H9 (cell line): ENCODE measurements at regions not wholly inside any gene's neighbourhood (a gene's known extent, or its start where the extent isn't known, plus 50 kb on each side); places are given as distances from the start of the nearest gene placed in this dataset.
A peak's percentile ranks its signal among the peaks of the same experiment; 100 is the strongest.

ENCODE experiments used
- DNase-seq: peaks from one replicate; pipeline ENCODE4 v3.0.0-alpha.2; 2017
- H2AFZ ChIP-seq: one replicate; pipeline ENCODE4 v1.6.1; 2013; ENCODE audit warnings: mild to moderate bottlenecking, low read length, control low read depth, moderate library complexity
- H2AK5ac ChIP-seq: 2 replicates; pipeline ENCODE4 v1.6.1; 2013; ENCODE audit warnings: low read length, control low read depth, mixed read lengths; ENCODE audit not compliant: insufficient read length
- H2BK120ac ChIP-seq: one replicate; pipeline ENCODE4 v1.6.1; 2013; ENCODE audit warnings: low read depth, mild to moderate bottlenecking, low read length, control low read depth, inconsistent platforms; ENCODE audit not compliant: poor library complexity, severe bottlenecking
- H2BK12ac ChIP-seq: 2 replicates; pipeline ENCODE4 v1.6.1; 2013; ENCODE audit warnings: low read length, control low read depth, mixed read lengths, low read depth; ENCODE audit not compliant: insufficient read length
- H2BK15ac ChIP-seq: 2 replicates; pipeline ENCODE4 v1.6.1; 2013; ENCODE audit warnings: low read depth, low read length, control low read depth
- H2BK20ac ChIP-seq: one replicate; pipeline ENCODE4 v1.6.1; 2013; ENCODE audit warnings: low read depth, mild to moderate bottlenecking, low read length, control low read depth, inconsistent platforms; ENCODE audit not compliant: poor library complexity, severe bottlenecking
- H2BK5ac ChIP-seq: 2 replicates; pipeline ENCODE4 v1.6.1; 2013; ENCODE audit warnings: low read length, control low read depth, mixed read lengths; ENCODE audit not compliant: insufficient read length
- H3K14ac ChIP-seq: 2 replicates; pipeline ENCODE4 v1.6.1; 2013; ENCODE audit warnings: low read length, control low read depth; ENCODE audit not compliant: insufficient read depth
- H3K18ac ChIP-seq: 2 replicates; pipeline ENCODE4 v1.6.1; 2013; ENCODE audit warnings: low read depth, mild to moderate bottlenecking, mixed read lengths, low read length, control low read depth; ENCODE audit not compliant: insufficient read length
- H3K23ac ChIP-seq: 2 replicates; pipeline ENCODE4 v1.6.1; 2013; ENCODE audit warnings: low read length, control low read depth, mixed read lengths, low read depth; ENCODE audit not compliant: insufficient read length
- H3K23me2 ChIP-seq: 2 replicates; pipeline ENCODE4 v1.6.1; 2013; ENCODE audit warnings: low read depth, mild to moderate bottlenecking, mixed read lengths, low read length, control low read depth; ENCODE audit not compliant: insufficient read length, poor library complexity, severe bottlenecking
- H3K27ac ChIP-seq: 2 replicates; pipeline ENCODE4 v1.5.1; 2013; ENCODE audit warnings: low read length, control low read depth, mixed read lengths, low read depth; ENCODE audit not compliant: insufficient read length
- H3K27me3 ChIP-seq: 2 replicates; pipeline ENCODE4 v1.6.1; 2013; ENCODE audit warnings: low read length, control low read depth, inconsistent platforms; ENCODE audit not compliant: insufficient read depth
- H3K4ac ChIP-seq: 2 replicates; pipeline ENCODE4 v1.6.1; 2013; ENCODE audit warnings: low read depth, mild to moderate bottlenecking, control low read depth, inconsistent platforms, low read length, moderate library complexity
- H3K4me1 ChIP-seq: 2 replicates; pipeline ENCODE4 v1.6.1; 2013; ENCODE audit warnings: low read length, control low read depth, inconsistent platforms; ENCODE audit not compliant: insufficient read depth
- H3K4me2 ChIP-seq: 2 replicates; pipeline ENCODE4 v1.6.1; 2013; ENCODE audit warnings: low read length, control low read depth, mixed read lengths; ENCODE audit not compliant: insufficient read length, insufficient read depth
- H3K56ac ChIP-seq: 2 replicates; pipeline ENCODE4 v1.6.1; 2013; ENCODE audit warnings: low read depth, mild to moderate bottlenecking, mixed read lengths, low read length, control low read depth; ENCODE audit not compliant: insufficient read length
- H3K79me1 ChIP-seq: 2 replicates; pipeline ENCODE4 v1.6.1; 2013; ENCODE audit warnings: low read depth, mild to moderate bottlenecking, moderate library complexity, low read length, control low read depth, inconsistent platforms; ENCODE audit not compliant: insufficient read depth, poor library complexity, severe bottlenecking
- H3K79me2 ChIP-seq: 2 replicates; pipeline ENCODE4 v1.6.1; 2013; ENCODE audit warnings: low read length, control low read depth, inconsistent platforms; ENCODE audit not compliant: insufficient read depth
- H3K9ac ChIP-seq: 2 replicates; pipeline ENCODE4 v1.6.1; 2013; ENCODE audit warnings: low read length, control low read depth, mixed read lengths; ENCODE audit not compliant: insufficient read length; ENCODE audit errors: extremely low read depth
- H3K9me3 ChIP-seq: one replicate; pipeline ENCODE4 v1.6.1; 2013; ENCODE audit warnings: low read depth, low read length, inconsistent platforms; ENCODE audit not compliant: control insufficient read depth
- H3T11ph ChIP-seq: one replicate; pipeline ENCODE4 v1.6.1; 2013; ENCODE audit warnings: mild to moderate bottlenecking, low read length, control low read depth, inconsistent platforms
- H4K20me1 ChIP-seq: one replicate; pipeline ENCODE4 v1.6.1; 2013; ENCODE audit not compliant: control insufficient read depth, insufficient read length, insufficient read depth
- H4K5ac ChIP-seq: 2 replicates; pipeline ENCODE4 v1.6.1; 2013; ENCODE audit warnings: low read depth, mild to moderate bottlenecking, mixed read lengths, low read length, control low read depth; ENCODE audit not compliant: insufficient read length
- H4K8ac ChIP-seq: replicated peaks from 2 replicates; pipeline ENCODE4 v1.6.1; 2013; ENCODE audit warnings: low read length, control low read depth, mixed read lengths, low read depth; ENCODE audit not compliant: insufficient read length
- H4K91ac ChIP-seq: 2 replicates; pipeline ENCODE4 v1.6.1; 2013; ENCODE audit warnings: low read depth, mild to moderate bottlenecking, moderate library complexity, mixed read lengths, low read length, control low read depth; ENCODE audit not compliant: insufficient read length
- H3K27ac Mint-ChIP-seq, 3 experiments: 2 replicates in 2 of 3; 3 replicates in 1 of 3; pipeline ENCODE4 v1.8.0; 2020 to 2021; ENCODE audit warnings: mixed read lengths in 3 of 3, mild to moderate bottlenecking in 1 of 3, moderate library complexity in 1 of 3
- H3K27me3 Mint-ChIP-seq: 2 replicates; pipeline ENCODE4 v1.8.0; 2021; ENCODE audit warnings: low read depth, mild to moderate bottlenecking, moderate library complexity, mixed read lengths
- H3K36me3 Mint-ChIP-seq, 3 experiments: 2 replicates in 2 of 3; 3 replicates in 1 of 3; pipeline ENCODE4 v1.8.0; 2020 to 2021; ENCODE audit warnings: low read depth in 3 of 3, mixed read lengths in 3 of 3; ENCODE audit not compliant: insufficient read depth in 1 of 3
- H3K4me1 Mint-ChIP-seq, 2 experiments: 2 replicates each; pipeline ENCODE4 v1.8.0; 2020; ENCODE audit warnings: mixed read lengths in 2 of 2
- H3K4me3 Mint-ChIP-seq, 2 experiments: 2 replicates in 1 of 2; 3 replicates in 1 of 2; pipeline ENCODE4 v1.8.0; 2020 to 2021; ENCODE audit warnings: mild to moderate bottlenecking in 2 of 2, mixed read lengths in 2 of 2, moderate library complexity in 1 of 2
- H3K9me3 Mint-ChIP-seq, 2 experiments: 2 replicates in 1 of 2; 3 replicates in 1 of 2; pipeline ENCODE4 v1.8.0; 2020; ENCODE audit warnings: mild to moderate bottlenecking in 2 of 2, mixed read lengths in 2 of 2, moderate library complexity in 1 of 2
- CTCF ChIP-seq: fragments of 200-600 bp; sonication (generic); conservative IDR thresholded peaks from 3 replicates; pipeline ENCODE4 v1.8.0; 2021; ENCODE audit warnings: antibody characterized with exemption, mild to moderate bottlenecking
- WGBS: extraction: QIAGEN DNeasy Blood & Tissue Kit; methylation state at CpG from one replicate; pipeline ENCODE4 v1.1.7; 2013; ENCODE audit warnings: missing lambda C conversion rate, low lambda C conversion rate, mixed read lengths; ENCODE audit not compliant: insufficient read length; ENCODE audit errors: extremely low coverage; 5-methylcytosine and 5-hydroxymethylcytosine counted together

GRCh38 chr10:80894311-80894791 is 356.6 kb downstream of the SH2D4B start:
- H3K36me3 Mint-ChIP-seq: no peaks in the 10 kb centered on the region; a peak in 1 of 7 replicates
- Histone ChIP-seq H2AFZ (no peak overlapping the region), H4K5ac (no peak overlapping the region), H3K14ac (no peak overlapping the region), H2BK120ac (no peak overlapping the region), H3K27me3 (peaks cover 13% of the 10 kb centered on the region; the same call in 1 of the 2 replicates), H2BK20ac (no peak overlapping the region), H3K27ac (no peak overlapping the region), H2BK15ac (no peak overlapping the region), H4K91ac (no peak overlapping the region), H3K79me1 (no peaks in the 10 kb centered on the region), H4K8ac (no peak overlapping the region), H2BK12ac (no peak overlapping the region), H3T11ph (no peak overlapping the region), H3K23me2 (no peaks in the 10 kb centered on the region), H3K18ac (no peak overlapping the region), H3K9me3 (no peaks in the 10 kb centered on the region), H3K4me2 (peak overlapping the region; percentile 28), H3K9ac (no peak overlapping the region), H3K56ac (no peak overlapping the region), H3K79me2 (no peaks in the 10 kb centered on the region), H3K23ac (no peak overlapping the region), H3K4ac (no peak overlapping the region), H3K4me1 (peaks cover 24% of the 10 kb centered on the region), H2AK5ac (no peak overlapping the region), H4K20me1 (no peaks in the 10 kb centered on the region), H2BK5ac (no peak overlapping the region)
- peaks cover 90% of the 10 kb centered on the region for H3K27me3 Mint-ChIP-seq
- peak overlapping the region in 1 of 2 experiments; percentile 57; a peak in 4 of 5 replicates for H3K4me3 Mint-ChIP-seq
- WGBS: no CpG with 5 or more reads among the region's 3 CpGs
- DNase-seq: peak; percentile 57
- H3K4me1 Mint-ChIP-seq: peaks cover 32 to 54% of the 10 kb centered on the region in 2 experiments
- H3K9me3 Mint-ChIP-seq: no peaks in the 10 kb centered on the region; a peak in 1 of 5 replicates
- H3K27ac Mint-ChIP-seq: peak overlapping the region in 1 of 3 experiments; percentile 89; a peak in 4 of 7 replicates
- TF ChIP-seq CTCF: no peak
